ENCODE measurements at regions not wholly inside any gene's neighbourhood (a gene's known extent, or its start where the extent isn't known, plus 50 kb on each side); places are given as distances from the start of the nearest gene placed in this dataset.

DNA sequence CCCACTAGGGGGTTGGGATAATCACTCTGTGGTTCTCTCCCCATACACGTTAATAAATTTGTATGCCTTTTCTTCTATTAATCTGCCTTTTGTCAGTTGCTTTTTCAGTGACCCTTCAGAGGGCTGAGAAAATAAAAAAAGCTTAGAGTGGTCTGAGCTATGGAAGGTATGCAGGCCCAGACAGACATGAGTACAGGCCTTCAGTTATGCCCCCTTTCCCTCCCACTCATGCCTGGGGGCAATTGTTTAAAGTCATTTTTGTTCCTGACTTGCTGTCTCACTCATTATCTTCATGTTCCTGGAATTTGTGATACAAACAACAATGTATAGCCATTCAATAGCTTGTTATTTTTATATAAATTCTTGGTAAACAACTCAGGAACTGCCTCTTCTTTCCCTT is 170.8 kb downstream of the AKR1D1 start:
- Histone ChIP-seq H3K27ac (ENCODE audit: low read depth, low read length) (peak overlapping the region; percentile 48), H3K4me1 (ENCODE audit: control insufficient read depth, insufficient read depth, low read length) (peaks cover 15% of the 10 kb centered on the region), H3K9me3 (ENCODE audit: control insufficient read depth, low read length) (peaks cover 49% of the 10 kb centered on the region), H3K9ac (ENCODE audit: extremely low read depth, low read length, poor library complexity, severe bottlenecking) (no peak overlapping the region), H3K27me3 (ENCODE audit: control insufficient read depth, insufficient read depth, low read length, poor library complexity, severe bottlenecking) (no peaks in the 10 kb centered on the region), H3K4me3 (ENCODE audit: low read length) (peak overlapping the region; percentile 71), H3K36me3 (ENCODE audit: control insufficient read depth, insufficient read depth, low read length) (no peaks in the 10 kb centered on the region)
- peaks cover 6% of the 10 kb centered on the region for H3K36me3 Mint-ChIP-seq (ENCODE audit: low read depth)
- peaks cover 22% of the 10 kb centered on the region for H3K9me3 Mint-ChIP-seq
- no peak for DNase-seq
- WGBS, 2 experiments (ENCODE audit: insufficient coverage in 1 of 2, insufficient read length in 1 of 2) = 43 to 67% methylated on average over 1 of the region's 1 CpG
- TF ChIP-seq, protein P1, sequence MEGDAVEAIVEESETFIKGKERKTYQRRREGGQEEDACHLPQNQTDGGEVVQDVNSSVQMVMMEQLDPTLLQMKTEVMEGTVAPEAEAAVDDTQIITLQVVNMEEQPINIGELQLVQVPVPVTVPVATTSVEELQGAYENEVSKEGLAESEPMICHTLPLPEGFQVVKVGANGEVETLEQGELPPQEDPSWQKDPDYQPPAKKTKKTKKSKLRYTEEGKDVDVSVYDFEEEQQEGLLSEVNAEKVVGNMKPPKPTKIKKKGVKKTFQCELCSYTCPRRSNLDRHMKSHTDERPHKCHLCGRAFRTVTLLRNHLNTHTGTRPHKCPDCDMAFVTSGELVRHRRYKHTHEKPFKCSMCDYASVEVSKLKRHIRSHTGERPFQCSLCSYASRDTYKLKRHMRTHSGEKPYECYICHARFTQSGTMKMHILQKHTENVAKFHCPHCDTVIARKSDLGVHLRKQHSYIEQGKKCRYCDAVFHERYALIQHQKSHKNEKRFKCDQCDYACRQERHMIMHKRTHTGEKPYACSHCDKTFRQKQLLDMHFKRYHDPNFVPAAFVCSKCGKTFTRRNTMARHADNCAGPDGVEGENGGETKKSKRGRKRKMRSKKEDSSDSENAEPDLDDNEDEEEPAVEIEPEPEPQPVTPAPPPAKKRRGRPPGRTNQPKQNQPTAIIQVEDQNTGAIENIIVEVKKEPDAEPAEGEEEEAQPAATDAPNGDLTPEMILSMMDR (conservative IDR thresholded peaks at IDR 0.05) = no peak
- H3K27ac Mint-ChIP-seq = no peak overlapping the region
- H3K4me1 Mint-ChIP-seq = peaks cover 34% of the 10 kb centered on the region
- H3K4me3 Mint-ChIP-seq = no peak overlapping the region
- H3K27me3 Mint-ChIP-seq (ENCODE audit: insufficient read depth) = no peaks in the 10 kb centered on the region

DNA sequence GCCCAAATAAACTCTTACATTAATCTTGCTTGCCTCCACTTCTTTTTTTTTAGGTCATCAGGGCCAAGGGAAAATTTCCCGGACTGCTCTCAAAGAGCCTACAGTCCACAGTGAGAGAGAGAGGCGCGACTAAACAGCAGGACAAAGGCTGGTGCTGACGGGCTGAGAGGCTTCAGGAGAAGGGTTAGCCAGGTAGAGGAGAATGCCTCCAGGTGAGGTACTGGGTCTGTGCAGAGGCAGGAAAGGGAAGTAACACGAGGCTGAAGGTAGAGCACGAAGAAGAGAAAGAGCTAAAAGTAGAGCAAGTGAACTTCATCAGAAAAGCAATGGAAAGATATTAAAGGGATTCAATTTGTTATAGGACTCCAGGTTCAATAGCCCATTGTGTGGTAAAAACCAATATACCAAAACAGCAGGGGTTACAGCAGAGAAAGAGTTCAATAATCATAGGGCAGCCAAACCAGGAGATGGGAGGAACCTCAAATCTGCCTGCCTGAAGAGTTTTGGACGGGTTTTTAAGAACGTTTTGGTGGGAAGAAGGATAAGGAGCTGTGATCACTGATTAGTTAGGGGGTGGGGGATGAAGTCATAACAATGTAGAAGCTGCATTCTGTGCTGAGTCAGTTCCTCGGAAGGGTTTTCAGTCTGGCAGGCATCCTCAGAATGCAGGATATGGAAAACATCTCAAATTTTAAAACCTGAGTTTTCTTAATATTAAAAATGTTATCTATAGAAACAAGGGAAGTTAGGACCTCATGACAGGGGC is 171.5 kb downstream of the AKR1D1 start:
- peak overlapping the region; percentile 37 for H3K27ac Mint-ChIP-seq
- no peak overlapping the region for H3K4me3 Mint-ChIP-seq
- Histone ChIP-seq H3K4me1 (ENCODE audit: control insufficient read depth, insufficient read depth, low read length) (peaks cover 15% of the 10 kb centered on the region), H3K4me3 (ENCODE audit: low read length) (peak overlapping the region; percentile 71), H3K9ac (ENCODE audit: extremely low read depth, low read length, poor library complexity, severe bottlenecking) (no peak overlapping the region), H3K36me3 (ENCODE audit: control insufficient read depth, insufficient read depth, low read length) (no peaks in the 10 kb centered on the region), H3K27me3 (ENCODE audit: control insufficient read depth, insufficient read depth, low read length, poor library complexity, severe bottlenecking) (no peaks in the 10 kb centered on the region), H3K9me3 (ENCODE audit: control insufficient read depth, low read length) (peaks cover 45% of the 10 kb centered on the region), H3K27ac (ENCODE audit: low read depth, low read length) (peak overlapping the region; percentile 48)
- peaks cover 6% of the 10 kb centered on the region for H3K36me3 Mint-ChIP-seq (ENCODE audit: low read depth)
- no peaks in the 10 kb centered on the region for H3K27me3 Mint-ChIP-seq (ENCODE audit: insufficient read depth)
- no peak for DNase-seq
- WGBS, 2 experiments (ENCODE audit: insufficient coverage in 1 of 2, insufficient read length in 1 of 2) = 71 to 74% methylated on average over 5 to 9 of the region's 9 CpGs
- TF ChIP-seq, protein P1 (conservative IDR thresholded peaks at IDR 0.05) = no peak
- peaks cover 24% of the 10 kb centered on the region for H3K9me3 Mint-ChIP-seq
- peaks cover 34% of the 10 kb centered on the region for H3K4me1 Mint-ChIP-seq

DNA sequence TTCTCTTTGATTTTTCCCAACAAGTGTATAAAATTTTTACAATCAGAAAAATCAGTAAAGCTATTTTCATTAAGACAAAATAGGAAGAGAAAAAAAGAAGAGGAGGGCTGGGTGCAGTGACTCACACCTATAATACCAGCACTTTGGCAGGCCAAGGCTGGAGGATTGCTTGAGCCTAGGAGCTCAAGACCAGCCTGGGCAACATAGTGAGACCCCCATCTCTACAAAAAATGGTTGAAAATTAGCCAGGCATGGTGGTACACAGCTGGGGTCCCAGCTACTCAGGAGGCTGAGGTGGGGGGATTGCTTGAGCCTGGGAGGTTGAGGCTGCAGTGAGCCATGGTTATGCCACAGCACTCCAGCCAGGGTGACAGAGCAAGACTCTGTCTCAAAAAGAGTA is 172.3 kb downstream of the AKR1D1 start:
- H3K4me3 Mint-ChIP-seq = no peak overlapping the region
- peaks cover 30% of the 10 kb centered on the region for H3K4me1 Mint-ChIP-seq
- H3K9ac ChIP-seq (ENCODE audit: extremely low read depth, low read length, poor library complexity, severe bottlenecking) = no peak overlapping the region
- H3K27ac ChIP-seq (ENCODE audit: low read depth, low read length) = no peak overlapping the region
- no peak for DNase-seq
- peaks cover 24% of the 10 kb centered on the region for H3K9me3 Mint-ChIP-seq
- H3K27ac Mint-ChIP-seq = no peak overlapping the region
- H3K4me1 ChIP-seq (ENCODE audit: control insufficient read depth, insufficient read depth, low read length) = peaks cover 11% of the 10 kb centered on the region
- peak overlapping the region; percentile 69 for H3K4me3 ChIP-seq (ENCODE audit: low read length)
- TF ChIP-seq, protein P1 (conservative IDR thresholded peaks at IDR 0.05) = no peak
- no peaks in the 10 kb centered on the region for H3K27me3 Mint-ChIP-seq (ENCODE audit: insufficient read depth)
- peaks cover 6% of the 10 kb centered on the region for H3K36me3 Mint-ChIP-seq (ENCODE audit: low read depth)
- peaks cover 44% of the 10 kb centered on the region for H3K9me3 ChIP-seq (ENCODE audit: control insufficient read depth, low read length)
- no peaks in the 10 kb centered on the region for H3K27me3 ChIP-seq (ENCODE audit: control insufficient read depth, insufficient read depth, low read length, poor library complexity, severe bottlenecking)
- no peaks in the 10 kb centered on the region for H3K36me3 ChIP-seq (ENCODE audit: control insufficient read depth, insufficient read depth, low read length)

All from endodermal cell (in vitro differentiated cells).